Stimulated activated naive B cell treated with anti-CD40 and anti-IgM and Interleukin-4, amounts not matched to agents 10 μg/mL and 1 μg/mL and 100 μg/mL, for 72 hours (primary cell): ENCODE measurements at regions not wholly inside any gene's neighbourhood (a gene's known extent, or its start where the extent isn't known, plus 50 kb on each side); places are given as distances from the start of the nearest gene placed in this dataset.

Experiments
- ATAC-seq, 2 donors: fragments of 150-1000 bp; cut with Tn5 transposase; replicated peaks; 2 replicates each; pipeline ENCODE4 v1.10.0; 2021; ENCODE audit warnings: moderate library complexity in 1 of 2
- DNase-seq: peaks from one replicate; pipeline ENCODE4 v3.0.0; 2021
- H3K27ac Mint-ChIP-seq: one replicate; pipeline ENCODE4 v1.8.0; 2022; ENCODE audit warnings: mild to moderate bottlenecking, mixed read lengths
- H3K27me3 Mint-ChIP-seq, 2 donors: one replicate each; pipeline ENCODE4 v1.8.0; 2022; ENCODE audit warnings: mixed read lengths in 2 of 2
- H3K36me3 Mint-ChIP-seq, 2 donors: one replicate each; pipeline ENCODE4 v1.8.0; 2022; ENCODE audit warnings: mixed read lengths in 2 of 2, mild to moderate bottlenecking in 1 of 2
- H3K4me1 Mint-ChIP-seq, 2 donors: one replicate each; pipeline ENCODE4 v1.8.0; 2022; ENCODE audit warnings: mixed read lengths in 2 of 2, mild to moderate bottlenecking in 1 of 2
- H3K4me3 Mint-ChIP-seq, 2 donors: one replicate each; pipeline ENCODE4 v1.8.0; 2022; ENCODE audit warnings: mild to moderate bottlenecking in 2 of 2, mixed read lengths in 2 of 2, moderate library complexity in 1 of 2
- H3K9me3 Mint-ChIP-seq, 2 donors: one replicate each; pipeline ENCODE4 v1.8.0; 2022; ENCODE audit warnings: mixed read lengths in 2 of 2, mild to moderate bottlenecking in 1 of 2

DNA sequence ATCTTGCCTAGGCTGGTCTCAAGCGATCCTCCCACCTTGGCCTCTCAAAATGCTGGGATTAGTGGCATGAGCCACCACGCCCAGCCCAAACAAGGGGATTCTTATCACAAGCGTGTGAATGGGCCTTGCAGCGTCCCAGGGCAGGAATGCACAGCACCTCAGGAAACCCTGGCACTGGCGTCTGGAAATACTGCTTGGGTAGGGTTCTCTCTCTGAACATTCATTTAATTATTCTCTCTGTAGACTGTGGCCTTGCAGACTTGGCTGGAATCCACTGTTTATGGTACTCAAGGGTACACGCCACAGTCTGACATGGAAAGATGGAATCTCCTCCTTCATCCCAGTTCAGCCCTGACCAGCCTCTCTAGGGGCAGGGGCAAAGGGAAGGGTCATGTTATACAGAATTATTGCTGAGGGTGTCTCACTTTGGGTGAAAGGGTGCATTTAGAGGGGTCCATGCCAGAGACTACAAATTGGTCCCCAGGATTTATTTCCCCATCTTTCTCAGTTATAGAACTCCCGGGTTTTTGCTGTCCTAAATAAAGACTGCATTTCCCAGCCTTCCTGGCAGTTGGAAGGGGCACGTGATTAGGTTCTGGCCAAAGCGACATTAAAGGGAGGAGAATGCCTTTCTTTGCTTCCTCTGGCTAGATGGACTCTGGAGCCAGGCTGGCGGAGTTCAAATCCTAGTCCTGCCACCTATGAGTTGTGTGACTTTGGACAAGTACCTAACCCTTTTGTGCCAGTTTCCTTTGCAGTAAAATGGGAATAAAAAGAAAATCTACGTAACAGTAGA, 147.2 kb upstream of the HAAO start:
- no peaks in the 10 kb centered on the region for H3K9me3 Mint-ChIP-seq
- DNase-seq (no peak), ATAC-seq (no peak)
- peaks cover 2 to 7% of the 10 kb centered on the region in 2 donors for H3K4me1 Mint-ChIP-seq
- H3K4me3 Mint-ChIP-seq: no peak overlapping the region
- H3K27me3 Mint-ChIP-seq: no peaks in the 10 kb centered on the region
- H3K27ac Mint-ChIP-seq: no peak overlapping the region
- no peaks in the 10 kb centered on the region for H3K36me3 Mint-ChIP-seq

DNA sequence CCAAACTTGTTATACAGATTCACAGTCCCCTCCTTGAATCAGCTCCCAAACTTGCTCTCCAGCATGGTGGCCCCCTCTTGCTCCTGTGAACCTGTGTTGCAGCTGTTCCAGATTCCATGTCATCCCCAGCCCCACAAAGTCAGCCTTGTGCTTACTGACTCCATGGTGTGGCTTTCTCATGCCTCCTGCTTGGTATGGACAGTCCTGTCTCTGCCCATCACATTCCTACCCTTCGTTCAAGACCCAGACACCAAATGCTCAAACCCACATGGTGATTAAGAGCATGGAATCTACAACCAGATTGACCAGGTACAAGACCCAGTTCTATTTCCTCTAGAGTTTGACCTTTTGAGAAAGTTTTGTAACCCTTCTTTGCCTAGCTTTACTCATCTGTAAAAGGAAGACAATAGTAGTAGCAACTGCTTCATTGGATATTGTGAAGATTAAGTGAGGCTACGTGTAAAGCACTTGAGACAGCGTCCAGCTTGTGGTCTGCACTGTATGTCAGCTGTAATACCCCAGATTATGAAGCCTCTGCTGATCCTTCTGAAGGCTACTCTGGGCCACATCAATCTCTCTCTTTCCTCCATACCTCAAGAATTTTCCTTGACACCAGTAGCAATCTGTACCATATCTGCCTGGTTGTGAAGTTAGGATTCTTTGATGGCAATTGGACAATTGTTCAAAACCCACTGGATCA, 146.4 kb upstream of the HAAO start:
- Mint-ChIP-seq H3K4me1 (peaks cover 2 to 7% of the 10 kb centered on the region in 2 donors), H3K4me3 (no peak overlapping the region), H3K9me3 (no peaks in the 10 kb centered on the region), H3K27me3 (no peaks in the 10 kb centered on the region), H3K36me3 (no peaks in the 10 kb centered on the region), H3K27ac (no peak overlapping the region)
- DNase-seq (no peak), ATAC-seq (no peak)

DNA sequence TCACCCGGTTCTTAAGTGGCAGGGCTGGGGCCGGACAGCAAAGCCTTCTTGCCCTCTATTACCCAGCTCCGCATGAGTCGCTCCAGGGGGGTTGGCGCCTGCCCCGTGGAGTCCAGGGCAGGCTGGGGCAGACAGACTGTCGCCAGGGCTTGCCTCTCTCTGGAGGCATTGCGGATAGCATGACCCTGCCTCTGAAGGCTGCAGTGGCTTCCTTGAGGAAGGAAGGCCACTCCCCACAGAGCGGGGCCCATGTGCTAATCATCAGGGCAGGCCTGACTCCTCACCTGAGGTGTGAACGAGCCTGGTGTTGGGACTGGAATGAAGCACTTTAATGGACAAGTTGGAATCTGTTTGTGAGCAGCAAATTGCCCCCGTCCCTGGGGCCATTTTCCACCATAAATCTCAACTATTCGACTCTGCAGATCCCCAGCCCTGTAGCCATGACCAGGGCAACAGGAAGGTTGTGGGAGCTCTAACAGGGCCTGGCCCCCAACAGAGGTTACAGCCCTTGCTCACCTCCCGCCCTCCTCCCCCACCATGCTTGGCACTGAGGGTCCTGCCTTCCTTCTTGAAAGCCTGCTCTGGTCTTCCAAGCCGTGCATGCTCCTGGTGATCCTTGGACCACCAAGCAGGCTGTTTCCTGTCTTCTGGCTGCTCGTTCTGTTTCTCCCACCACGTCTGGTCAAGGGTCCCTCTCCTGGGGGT, 144.9 kb upstream of the HAAO start:
- Mint-ChIP-seq H3K27ac (no peak overlapping the region), H3K4me1 (peaks cover 2 to 5% of the 10 kb centered on the region in 2 donors), H3K4me3 (no peak overlapping the region), H3K9me3 (no peaks in the 10 kb centered on the region), H3K36me3 (no peaks in the 10 kb centered on the region), H3K27me3 (no peaks in the 10 kb centered on the region)
- DNase-seq: no peak
- no peak for ATAC-seq

DNA sequence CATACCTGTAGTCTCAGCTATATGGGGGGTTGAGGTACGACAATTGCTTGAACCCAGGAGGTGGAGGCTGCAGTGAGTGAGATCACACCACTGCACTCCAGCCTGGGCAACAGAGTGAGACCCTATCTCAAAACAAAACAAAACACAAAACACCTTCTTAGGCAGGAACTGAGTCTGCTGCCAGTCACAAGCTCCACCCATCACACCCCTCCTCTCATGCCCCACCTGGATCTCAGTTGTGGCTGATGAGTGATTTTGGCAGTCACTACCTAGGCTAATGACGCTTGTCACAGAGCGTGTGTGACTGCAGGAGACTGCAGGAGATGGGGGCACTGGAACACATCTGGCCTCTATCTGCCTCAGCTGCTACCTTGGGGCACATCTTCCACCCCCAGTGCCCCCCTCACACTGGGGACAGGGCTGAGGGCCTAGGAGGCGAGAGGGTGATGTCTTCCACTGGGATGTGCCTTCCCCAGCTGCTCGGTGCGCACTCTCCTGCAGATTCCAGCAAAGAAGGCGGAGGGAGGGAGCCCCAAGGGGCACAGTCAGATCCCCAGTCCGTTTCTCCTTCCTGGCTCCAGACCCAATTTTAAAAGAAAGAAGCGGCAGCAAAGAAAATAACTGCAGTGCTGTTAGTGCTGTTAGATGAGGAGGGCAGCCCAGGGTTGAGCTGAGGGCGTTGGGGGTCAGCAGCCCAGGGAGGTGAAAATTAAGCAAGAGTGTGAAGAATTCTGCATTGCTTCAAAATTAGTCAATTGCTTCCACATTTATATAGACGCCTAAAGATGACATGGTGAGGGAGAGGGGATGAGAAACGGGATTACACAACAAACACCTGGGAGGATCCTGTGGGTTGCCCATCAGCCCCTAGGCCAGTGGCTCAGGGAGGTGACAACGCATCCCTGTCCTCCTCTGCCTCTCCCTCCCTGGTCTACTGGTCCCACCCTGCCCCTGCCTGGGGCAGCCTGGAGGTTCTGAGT, 143.6 kb upstream of the HAAO start:
- Mint-ChIP-seq H3K4me1 (peaks cover 0 to 2% of the 10 kb centered on the region in 2 donors), H3K36me3 (no peaks in the 10 kb centered on the region), H3K27me3 (peaks cover 4 to 6% of the 10 kb centered on the region in 2 donors), H3K27ac (no peak overlapping the region), H3K4me3 (no peak overlapping the region), H3K9me3 (no peaks in the 10 kb centered on the region)
- DNase-seq: no peak
- ATAC-seq: peak in 1 of 2 donors; percentile 81

DNA sequence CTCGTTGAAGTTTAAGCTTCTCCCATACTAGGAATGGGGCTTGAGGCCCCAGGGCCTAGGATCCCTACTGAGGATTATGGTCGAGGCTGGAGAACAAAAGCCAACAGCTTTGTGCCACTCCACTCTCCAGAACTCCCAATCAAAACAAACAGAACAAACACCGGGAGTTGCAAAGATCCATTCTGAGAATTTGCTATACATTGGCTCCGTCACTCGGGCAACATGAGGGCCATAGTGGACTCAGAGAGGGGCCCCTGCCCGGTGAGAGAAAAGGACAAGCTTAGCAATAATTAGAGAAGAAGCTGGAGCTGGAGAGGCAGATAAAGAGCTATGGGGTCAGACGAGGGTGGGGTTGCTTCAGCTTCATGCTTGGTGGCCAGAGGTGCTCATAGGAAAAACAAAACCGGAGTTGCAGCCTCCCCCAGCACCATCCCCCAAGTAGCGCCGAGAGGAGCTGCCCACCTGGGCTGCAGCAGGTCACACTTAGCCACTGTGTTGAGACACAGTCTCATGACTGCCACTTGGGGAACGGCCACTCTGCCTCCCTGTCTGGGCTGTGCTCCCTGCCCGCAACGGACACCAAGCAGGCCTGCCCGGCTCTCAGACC, 142.3 kb upstream of the HAAO start:
- Mint-ChIP-seq H3K4me1 (peaks cover 7 to 8% of the 10 kb centered on the region in 2 donors), H3K9me3 (no peaks in the 10 kb centered on the region)

DNA sequence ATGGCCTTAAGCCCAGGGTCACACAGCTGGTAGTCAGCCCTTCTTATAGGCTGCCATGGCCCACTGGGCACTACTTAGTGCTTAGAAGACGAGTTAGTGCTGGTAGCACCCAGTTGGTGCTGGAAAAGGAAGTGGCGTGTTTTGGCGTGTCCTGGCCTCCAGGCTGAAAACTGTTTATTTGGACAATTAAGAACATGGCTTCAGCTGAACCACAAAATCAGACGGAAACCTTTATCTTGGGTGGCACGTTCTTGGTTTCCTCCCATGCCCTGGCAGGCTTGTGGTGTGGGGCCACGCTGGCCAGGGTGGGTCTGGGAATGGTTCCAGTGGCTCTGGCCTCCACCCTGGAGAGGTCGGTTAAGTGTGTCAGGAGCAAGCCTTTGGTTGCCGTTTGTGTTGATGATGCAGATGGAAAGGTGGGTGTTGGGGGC, 141.5 kb upstream of the HAAO start:
- peaks cover 6 to 8% of the 10 kb centered on the region in 2 donors for H3K27me3 Mint-ChIP-seq
- no peak for DNase-seq
- no peak overlapping the region for H3K27ac Mint-ChIP-seq
- no peak overlapping the region for H3K4me3 Mint-ChIP-seq
- ATAC-seq: no peak
- no peaks in the 10 kb centered on the region for H3K36me3 Mint-ChIP-seq
- peaks cover 7 to 8% of the 10 kb centered on the region in 2 donors for H3K4me1 Mint-ChIP-seq
- no peaks in the 10 kb centered on the region for H3K9me3 Mint-ChIP-seq

More for the DNA sequence above, 142.3 kb upstream of the HAAO start:
- DNase-seq (no peak), ATAC-seq (no peak)
- no peak overlapping the region for H3K27ac Mint-ChIP-seq
- no peak overlapping the region for H3K4me3 Mint-ChIP-seq
- no peaks in the 10 kb centered on the region for H3K36me3 Mint-ChIP-seq
- peaks cover 6 to 8% of the 10 kb centered on the region in 2 donors for H3K27me3 Mint-ChIP-seq

DNA sequence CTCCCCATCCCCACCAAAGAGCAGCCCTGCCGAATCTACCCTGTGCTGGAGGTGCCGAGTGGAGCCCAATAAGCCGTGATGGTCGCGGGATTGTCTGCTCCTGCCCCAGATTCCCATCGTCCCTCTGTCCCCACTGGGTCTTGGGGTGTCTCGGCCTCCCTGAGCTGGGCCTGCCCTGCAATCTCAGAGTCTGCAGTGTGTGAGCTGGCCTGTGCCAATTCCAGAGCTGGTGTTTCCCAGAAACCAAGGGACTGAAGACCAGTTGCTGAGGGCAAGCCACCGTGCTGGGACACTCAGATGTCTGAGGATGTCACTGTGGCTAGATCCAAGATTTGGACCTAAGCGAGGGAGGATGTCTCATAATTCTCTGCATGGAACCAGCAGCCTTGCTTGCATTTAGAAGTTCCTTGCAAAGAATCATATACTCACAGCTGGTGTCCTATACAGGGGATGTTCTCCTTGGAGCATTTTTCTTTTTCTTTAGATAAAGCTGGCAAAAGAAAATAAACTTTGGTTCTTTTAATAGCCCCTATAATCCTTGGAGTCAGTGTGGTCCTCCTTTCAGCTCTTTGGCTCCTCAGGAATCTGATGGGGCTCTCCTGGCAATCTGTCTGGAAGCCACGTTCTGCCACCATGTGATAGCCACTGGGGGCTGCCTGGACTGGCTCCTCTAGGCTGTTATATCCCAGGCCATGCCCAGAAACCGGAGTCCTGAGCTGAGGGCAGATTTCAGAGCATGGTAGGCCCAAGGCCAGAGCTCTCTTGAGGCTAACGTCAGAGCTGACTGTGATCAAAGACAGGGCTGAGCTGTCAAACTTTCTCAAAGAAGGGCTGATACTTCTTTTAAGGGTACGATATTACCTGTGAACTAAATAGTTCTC, 140.1 kb upstream of the HAAO start:
- H3K4me3 Mint-ChIP-seq: no peak overlapping the region
- no peak overlapping the region for H3K27ac Mint-ChIP-seq
- ATAC-seq: no peak
- H3K36me3 Mint-ChIP-seq: no peaks in the 10 kb centered on the region
- no peak for DNase-seq
- H3K4me1 Mint-ChIP-seq: peaks cover 7 to 8% of the 10 kb centered on the region in 2 donors
- H3K9me3 Mint-ChIP-seq: no peaks in the 10 kb centered on the region
- H3K27me3 Mint-ChIP-seq: peaks cover 6 to 8% of the 10 kb centered on the region in 2 donors

DNA sequence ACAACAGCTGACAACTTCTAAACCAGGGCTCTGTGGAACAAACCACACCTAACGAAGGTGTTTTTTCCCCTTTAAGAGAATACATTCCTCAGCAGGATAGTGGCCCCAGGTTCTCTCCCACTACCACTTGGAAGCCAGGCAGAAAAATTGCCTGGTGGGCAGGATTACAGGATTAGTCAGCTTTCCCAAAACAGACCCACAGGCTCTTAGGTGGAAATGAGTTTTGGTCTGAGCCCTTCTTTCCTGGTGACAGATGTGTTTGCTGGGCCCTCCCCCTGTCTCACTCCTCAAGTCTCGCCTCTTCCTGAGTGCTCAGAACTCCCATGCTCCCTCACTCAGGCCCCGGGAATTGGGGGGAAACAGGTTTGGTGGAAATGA, 139.4 kb upstream of the HAAO start:
- peaks cover 7 to 8% of the 10 kb centered on the region in 2 donors for H3K4me1 Mint-ChIP-seq
- H3K4me3 Mint-ChIP-seq: no peak overlapping the region
- no peak overlapping the region for H3K27ac Mint-ChIP-seq
- no peak for ATAC-seq
- H3K9me3 Mint-ChIP-seq: no peaks in the 10 kb centered on the region
- peaks cover 6 to 8% of the 10 kb centered on the region in 2 donors for H3K27me3 Mint-ChIP-seq
- DNase-seq: no peak
- H3K36me3 Mint-ChIP-seq: no peaks in the 10 kb centered on the region

DNA sequence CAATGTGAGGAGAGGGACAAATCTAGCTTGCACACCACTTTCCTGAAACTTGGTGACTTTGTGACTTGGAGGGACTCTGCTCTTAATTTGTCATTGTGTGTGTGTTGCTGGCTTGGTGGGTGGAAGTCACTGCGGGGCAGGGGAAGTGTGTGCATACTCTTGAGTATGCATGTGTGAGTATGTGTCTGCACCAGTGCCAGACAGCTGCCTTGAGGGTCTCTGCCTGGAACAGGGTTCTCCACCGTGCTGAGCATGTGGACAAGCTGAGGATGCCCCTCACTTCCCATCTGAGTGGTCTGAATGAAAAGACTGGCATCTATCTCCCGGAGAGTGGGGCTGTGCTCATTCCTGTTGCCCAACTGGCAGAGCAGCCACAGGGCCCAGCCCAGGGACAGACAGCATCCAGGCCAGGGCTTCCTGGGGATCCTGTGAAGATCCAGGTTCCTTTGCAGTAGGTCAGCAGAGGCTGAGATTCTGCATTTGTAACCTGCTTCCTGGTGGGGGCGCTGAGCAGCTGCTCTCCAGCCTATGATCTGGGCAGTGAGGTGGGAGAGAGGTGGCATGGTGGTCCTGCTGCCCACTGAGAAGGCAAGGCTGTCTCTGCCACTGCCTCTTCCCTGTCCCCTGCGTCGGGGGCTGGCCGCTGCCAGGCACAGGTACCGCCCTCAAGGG, 138.9 kb upstream of the HAAO start:
- Mint-ChIP-seq H3K4me1 (peaks cover 7 to 8% of the 10 kb centered on the region in 2 donors), H3K27me3 (peaks cover 6 to 8% of the 10 kb centered on the region in 2 donors), H3K27ac (no peak overlapping the region), H3K36me3 (no peaks in the 10 kb centered on the region), H3K4me3 (no peak overlapping the region), H3K9me3 (no peaks in the 10 kb centered on the region)
- ATAC-seq: no peak
- DNase-seq: no peak

DNA sequence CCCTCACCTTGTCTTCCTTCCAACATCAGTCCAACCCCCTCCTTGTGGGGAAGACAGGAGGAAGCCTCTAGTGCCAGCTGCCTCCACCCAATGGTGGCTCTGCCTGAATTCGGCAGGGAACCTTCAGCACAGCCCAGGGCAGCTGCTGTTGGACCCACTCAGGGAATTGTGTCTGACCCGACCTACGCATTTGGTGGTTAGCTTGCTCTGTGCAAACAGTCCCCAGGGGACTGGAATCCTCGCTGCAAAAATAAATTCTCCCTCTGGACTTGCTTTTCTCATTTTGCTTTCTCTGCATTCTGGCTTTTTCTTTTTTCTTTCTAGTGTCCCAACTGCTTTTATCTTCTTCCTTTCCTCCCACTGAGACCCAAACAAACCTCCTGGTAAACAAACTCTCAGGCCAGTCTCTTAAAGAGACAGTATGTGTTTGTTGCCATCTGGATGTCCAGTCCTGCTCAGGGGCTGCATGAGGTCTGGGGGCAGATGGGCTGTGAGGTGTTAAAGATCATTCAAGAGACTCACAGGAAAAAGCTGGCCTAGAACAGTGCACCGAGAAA, 137.7 kb upstream of the HAAO start:
- Mint-ChIP-seq H3K27ac (no peak overlapping the region), H3K27me3 (peaks cover 6 to 8% of the 10 kb centered on the region in 2 donors), H3K36me3 (no peaks in the 10 kb centered on the region), H3K9me3 (no peaks in the 10 kb centered on the region), H3K4me3 (no peak overlapping the region), H3K4me1 (peaks cover 7 to 8% of the 10 kb centered on the region in 2 donors)
- ATAC-seq (peak in 1 of 2 donors; percentile 17), DNase-seq (no peak)

DNA sequence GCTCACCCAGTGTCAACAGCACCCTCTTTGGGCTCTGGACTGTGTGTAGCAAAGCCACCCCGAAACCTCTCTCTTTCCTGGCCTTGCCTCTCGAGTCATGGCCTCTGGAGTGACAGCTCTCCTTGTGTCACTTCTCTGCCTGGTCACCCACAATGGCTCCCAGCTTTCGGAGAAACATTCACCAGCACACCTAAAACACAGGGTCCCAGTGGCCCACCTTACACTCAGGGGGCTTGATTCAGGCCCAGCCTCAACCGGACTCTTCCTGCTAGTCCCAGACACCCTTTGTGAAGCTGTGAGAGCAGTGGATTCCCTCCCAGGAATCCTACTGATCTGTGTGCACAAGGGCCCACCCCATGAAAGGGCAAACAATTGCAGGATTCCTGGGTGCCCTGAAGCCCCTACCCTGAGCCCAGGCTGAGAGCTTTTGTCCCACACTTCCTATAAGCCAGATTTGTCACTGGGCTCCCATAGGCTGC, 137.2 kb upstream of the HAAO start:
- H3K9me3 Mint-ChIP-seq: no peaks in the 10 kb centered on the region
- peaks cover 6 to 14% of the 10 kb centered on the region in 2 donors for H3K27me3 Mint-ChIP-seq
- H3K36me3 Mint-ChIP-seq: no peaks in the 10 kb centered on the region
- H3K4me3 Mint-ChIP-seq: no peak overlapping the region
- H3K4me1 Mint-ChIP-seq: peaks cover 7 to 8% of the 10 kb centered on the region in 2 donors
- ATAC-seq (peak in 1 of 2 donors; percentile 12), DNase-seq (no peak)
- peak overlapping the region; percentile 11 for H3K27ac Mint-ChIP-seq
